H54 (cell line): ENCODE measurements at regions not wholly inside any gene's neighbourhood (a gene's known extent, or its start where the extent isn't known, plus 50 kb on each side); places are given as distances from the start of the nearest gene placed in this dataset.
"Not testable (repeated sequence)": the region's sequence is repeated elsewhere in the genome, so short reads cannot be mapped to it uniquely, and the experiment has no call there.

Source experiments
- DNase-seq: peaks from one replicate; pipeline ENCODE4 v3.0.0; 2011; ENCODE audit warnings: low spot score, mixed read lengths; ENCODE audit not compliant: insufficient read length
- FAIRE-seq: peaks from 3 replicates; lab custom pipeline; 2011; peaks lifted over from hg19 to GRCh38; lab: Jason Lieb, UNC
- POLR2A ChIP-seq: IDR thresholded peaks from 2 replicates; pipeline ENCODE4 v1.6.1; 2011; ENCODE audit warnings: low read depth, mild to moderate bottlenecking, low read length

GRCh38 chr6:80605165-80605989 lies 498.9 kb downstream of the BCKDHB start:
- DNase-seq (no peak), FAIRE-seq (peak; percentile 88)
- TF ChIP-seq POLR2A, result no peak

- peak; percentile 27 for FAIRE-seq
- no peak for DNase-seq
- no peak for TF ChIP-seq POLR2A
Observed at GRCh38 chr6:80603679-80604078, 497.2 kb downstream of the BCKDHB start.

DNA sequence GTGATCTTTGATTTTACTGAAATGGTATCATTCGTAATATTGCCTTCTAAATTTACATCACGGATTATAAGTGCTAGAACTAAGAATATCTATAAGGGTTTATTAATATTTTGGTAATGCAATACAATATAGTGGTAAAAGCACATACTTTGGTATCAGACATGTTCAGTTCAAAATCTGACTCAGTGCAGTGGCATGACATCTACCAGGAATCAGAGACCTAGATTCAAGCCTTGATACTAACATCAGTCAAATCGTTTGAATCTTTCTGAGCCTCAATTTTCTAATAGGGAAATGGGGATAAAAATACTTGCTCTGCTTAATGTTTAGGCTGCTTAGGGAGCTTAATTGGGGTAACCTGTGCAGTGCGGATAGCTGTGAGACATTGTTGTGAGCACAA lies 488.0 kb downstream of the BCKDHB start:
- no peak for TF ChIP-seq POLR2A
- peak; percentile 83 for FAIRE-seq

GRCh38 chr6:80592436-80592835 lies 486.0 kb downstream of the BCKDHB start:
- no peak for TF ChIP-seq POLR2A
- no peak for FAIRE-seq

More for the DNA sequence above, 488.0 kb downstream of the BCKDHB start:
- no peak for DNase-seq

GRCh38 chr6:80586242-80586641 lies 479.8 kb downstream of the BCKDHB start:
- no peak for DNase-seq
- FAIRE-seq, result no peak
- no peak for TF ChIP-seq POLR2A

More at GRCh38 chr6:80592436-80592835, 486.0 kb downstream of the BCKDHB start:
- DNase-seq, result no peak

DNA sequence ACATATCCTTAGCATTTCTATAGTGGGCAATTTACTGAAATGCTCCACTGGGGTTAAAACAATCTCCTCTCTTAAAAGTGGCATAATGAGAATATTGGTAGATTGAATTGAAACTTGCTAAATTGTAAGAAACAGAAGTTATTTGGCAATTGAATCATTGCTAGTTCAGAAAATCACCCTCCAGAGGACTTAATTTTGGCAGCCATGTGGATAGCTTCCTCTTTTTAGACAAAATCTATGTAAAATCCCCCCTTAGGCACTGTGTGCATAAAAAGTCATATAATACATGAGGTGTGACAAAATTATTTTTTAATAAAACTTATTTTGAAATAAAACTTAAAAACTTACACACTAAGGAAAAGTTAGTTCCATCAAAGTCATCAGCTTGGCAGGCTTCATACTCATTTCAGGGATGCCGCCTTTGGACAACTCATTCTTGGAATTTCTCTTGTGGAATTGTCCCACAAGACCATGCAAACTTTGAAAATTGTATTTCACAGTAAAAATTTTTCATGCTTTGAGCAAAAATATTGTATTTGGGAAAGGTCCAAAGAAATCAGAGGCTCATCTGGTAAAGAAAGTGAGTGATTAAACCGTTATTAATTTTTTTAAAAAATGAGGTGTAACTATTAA lies 473.0 kb downstream of the BCKDHB start:
- TF ChIP-seq POLR2A, result no peak
- FAIRE-seq, result no peak
- no peak for DNase-seq

DNA sequence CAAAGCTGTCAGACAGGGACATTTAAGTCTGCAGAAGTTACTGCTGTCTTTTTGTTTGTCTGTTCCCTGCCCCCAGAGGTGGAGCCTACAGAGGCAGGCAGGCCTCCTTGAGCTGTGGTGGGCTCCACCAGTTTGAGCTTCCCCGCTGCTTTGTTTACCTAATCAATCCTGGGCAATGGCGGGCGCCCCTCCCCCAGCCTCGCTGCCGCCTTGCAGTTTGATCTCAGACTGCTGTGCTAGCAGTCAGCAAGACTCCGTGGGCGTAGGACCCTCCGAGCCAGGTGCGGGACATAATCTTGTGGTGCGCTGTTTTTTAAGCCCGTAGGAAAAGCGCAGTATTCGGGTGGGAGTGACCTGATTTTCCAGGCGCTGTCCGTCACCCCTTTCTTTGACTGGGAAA lies 466.8 kb downstream of the BCKDHB start:
- not testable (repeated sequence) for DNase-seq, FAIRE-seq

DNA sequence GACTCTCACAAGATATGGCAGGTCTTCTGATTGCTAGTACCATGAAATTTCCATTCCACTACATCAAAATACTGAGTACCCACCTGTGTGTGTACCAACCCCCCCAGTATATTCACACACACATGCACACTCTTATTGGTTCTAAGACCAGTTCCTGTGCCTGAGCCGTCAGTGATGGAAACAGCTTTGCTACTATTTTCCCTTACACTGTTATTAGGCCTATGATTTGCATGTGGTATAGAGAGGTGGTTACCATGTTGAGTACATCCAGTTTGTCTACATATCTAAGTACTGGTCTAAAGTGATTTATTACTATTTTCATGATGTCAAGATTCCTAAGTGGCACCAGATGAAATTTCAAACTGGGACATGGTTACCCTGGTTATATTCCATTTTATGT lies 459.9 kb downstream of the BCKDHB start:
- no peak for TF ChIP-seq POLR2A
- DNase-seq (no peak), FAIRE-seq (no peak)

GRCh38 chr6:80553071-80553740 lies 446.7 kb downstream of the BCKDHB start:
- FAIRE-seq, result no peak
- TF ChIP-seq POLR2A, result no peak
- DNase-seq, result no peak

- DNase-seq (no peak), FAIRE-seq (no peak)
- no peak for TF ChIP-seq POLR2A
Observed at GRCh38 chr6:80550748-80551147, 444.3 kb downstream of the BCKDHB start.

DNA sequence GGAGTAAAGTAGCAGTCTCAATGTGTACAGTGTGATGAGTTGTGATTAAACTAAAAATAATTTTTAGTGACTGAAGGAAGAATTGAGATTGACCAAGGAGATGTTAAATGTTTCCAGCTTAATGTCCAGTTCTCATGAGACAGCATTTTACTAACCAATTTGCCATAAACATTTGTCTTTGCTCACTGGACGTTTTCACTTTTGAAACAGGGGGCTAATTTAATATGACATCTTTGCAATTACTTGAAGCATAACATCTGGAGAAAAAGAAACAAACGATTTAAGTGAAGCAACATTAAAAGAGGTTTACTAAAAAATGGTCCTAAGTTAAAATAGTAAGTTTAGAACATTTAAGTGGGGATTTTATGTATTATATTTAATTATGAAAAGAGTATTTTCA lies 443.8 kb downstream of the BCKDHB start:
- TF ChIP-seq POLR2A, result no peak
- FAIRE-seq (no peak), DNase-seq (no peak)

- FAIRE-seq, result peak; percentile 73
- DNase-seq, result no peak
- TF ChIP-seq POLR2A, result no peak
Observed at GRCh38 chr6:80548532-80548931, 442.1 kb downstream of the BCKDHB start.

GRCh38 chr6:80547827-80548226 lies 441.4 kb downstream of the BCKDHB start:
- DNase-seq, result no peak
- FAIRE-seq, result peak; percentile 88
- TF ChIP-seq POLR2A, result no peak
